GM12891 (cell line): ENCODE measurements at regions not wholly inside any gene's neighbourhood (a gene's known extent, or its start where the extent isn't known, plus 50 kb on each side); places are given as distances from the start of the nearest gene placed in this dataset.

Source experiments
- POLR2A ChIP-seq: IDR thresholded peaks from 2 replicates; pipeline ENCODE4 v1.6.1; 2011; ENCODE audit warnings: low read depth, low read length, control low read depth
- POLR2AphosphoS5 ChIP-seq: IDR thresholded peaks from 2 replicates; pipeline ENCODE4 v1.6.1; 2011; ENCODE audit warnings: low read depth, low read length, control low read depth
- POU2F2 ChIP-seq: IDR thresholded peaks from 2 replicates; pipeline ENCODE4 v1.6.1; 2011; ENCODE audit warnings: low read depth, mild to moderate bottlenecking, control low read depth, low read length, moderate library complexity
- TAF1 ChIP-seq: IDR thresholded peaks from 2 replicates; pipeline ENCODE4 v1.6.1; 2011; ENCODE audit warnings: low read depth, low read length, control low read depth

GRCh38 chrX:149371986-149372385 is 133.1 kb downstream of the IDS start:
- TF ChIP-seq POLR2A: no peak
- TF ChIP-seq POLR2AphosphoS5: no peak
- TF ChIP-seq TAF1: no peak
- TF ChIP-seq POU2F2: no peak
